ENCODE measurements at regions not wholly inside any gene's neighbourhood (a gene's known extent, or its start where the extent isn't known, plus 50 kb on each side); places are given as distances from the start of the nearest gene placed in this dataset.

- H3K4me3 ChIP-seq (ENCODE audit: low read depth, low read length) = no peak overlapping the region
- TF ChIP-seq CTCF (IDR thresholded peaks at IDR 0.05; ENCODE audit: insufficient read depth, low read length) = no peak
- DNase-seq (ENCODE audit: low read depth) = no peak
Measured at GRCh38 chr11:10998674-10999073, 140.8 kb upstream of the ZBED5 start.

GRCh38 chr11:10996678-10997077, 138.8 kb upstream of the ZBED5 start:
- no peak for TF ChIP-seq CTCF (IDR thresholded peaks at IDR 0.05; ENCODE audit: insufficient read depth, low read length)
- DNase-seq (ENCODE audit: low read depth) = no peak
- H3K4me3 ChIP-seq (ENCODE audit: low read depth, low read length) = no peak overlapping the region

GRCh38 chr11:10993640-10994039, 135.8 kb upstream of the ZBED5 start:
- no peak for TF ChIP-seq CTCF (IDR thresholded peaks at IDR 0.05; ENCODE audit: insufficient read depth, low read length)
- no peak overlapping the region for H3K4me3 ChIP-seq (ENCODE audit: low read depth, low read length)

GRCh38 chr11:10993186-10993585, 135.3 kb upstream of the ZBED5 start:
- TF ChIP-seq CTCF (IDR thresholded peaks at IDR 0.05; ENCODE audit: insufficient read depth, low read length) = no peak
- no peak for DNase-seq (ENCODE audit: low read depth)

More at GRCh38 chr11:10993640-10994039, 135.8 kb upstream of the ZBED5 start:
- no peak for DNase-seq (ENCODE audit: low read depth)

GRCh38 chr11:10991393-10991792, 133.5 kb upstream of the ZBED5 start:
- no peak for DNase-seq (ENCODE audit: low read depth)
- no peak for TF ChIP-seq CTCF (IDR thresholded peaks at IDR 0.05; ENCODE audit: insufficient read depth, low read length)
- no peak overlapping the region for H3K4me3 ChIP-seq (ENCODE audit: low read depth, low read length)

More at GRCh38 chr11:10993186-10993585, 135.3 kb upstream of the ZBED5 start:
- H3K4me3 ChIP-seq (ENCODE audit: low read depth, low read length) = no peak overlapping the region

GRCh38 chr11:10990637-10991193, 132.9 kb upstream of the ZBED5 start:
- no peak for TF ChIP-seq CTCF (IDR thresholded peaks at IDR 0.05; ENCODE audit: insufficient read depth, low read length)
- DNase-seq (ENCODE audit: low read depth) = peak; percentile 65
- no peak overlapping the region for H3K4me3 ChIP-seq (ENCODE audit: low read depth, low read length)

GRCh38 chr11:10990160-10990559, 132.3 kb upstream of the ZBED5 start:
- no peak for TF ChIP-seq CTCF (IDR thresholded peaks at IDR 0.05; ENCODE audit: insufficient read depth, low read length)
- no peak overlapping the region for H3K4me3 ChIP-seq (ENCODE audit: low read depth, low read length)
- DNase-seq (ENCODE audit: low read depth) = peak; percentile 11
